Adrenal gland (tissue), 5 donors: ENCODE measurements at regions not wholly inside any gene's neighbourhood (a gene's known extent, or its start where the extent isn't known, plus 50 kb on each side); places are given as distances from the start of the nearest gene placed in this dataset.

Experiments
- CTCF ChIP-seq, 6 experiments: fragments of 450-650 bp in 4 of 6; fragments of 200-600 bp in 2 of 6; sonication (generic) in 1 of 6; IDR thresholded peaks; 1 replicate in 5 of 6; 2 replicates in 1 of 6; pipeline versions ENCODE4 v1.5.1 to v1.8.0; 2016 to 2021; ENCODE audit warnings: antibody characterized with exemption in 6 of 6, mild to moderate bottlenecking in 2 of 6, moderate library complexity in 1 of 6
- POLR2A ChIP-seq, 2 donors: fragments of 450-650 bp; IDR thresholded peaks; one replicate each; pipeline ENCODE4 v1.6.1; 2017; ENCODE audit warnings: antibody characterized with exemption in 2 of 2, mild to moderate bottlenecking in 2 of 2, moderate library complexity in 1 of 2
- donor health status: DM: no; HTN: no; CAD: no.

- no peak for TF ChIP-seq CTCF (IDR thresholded peaks at IDR 0.05)
- no peak for TF ChIP-seq POLR2A (IDR thresholded peaks at IDR 0.05)
Measured at GRCh38 chr18:78273876-78274275, 705.7 kb upstream of the SALL3 start.
